ENCODE measurements at regions not wholly inside any gene's neighbourhood (a gene's known extent, or its start where the extent isn't known, plus 50 kb on each side); places are given as distances from the start of the nearest gene placed in this dataset.

DNA sequence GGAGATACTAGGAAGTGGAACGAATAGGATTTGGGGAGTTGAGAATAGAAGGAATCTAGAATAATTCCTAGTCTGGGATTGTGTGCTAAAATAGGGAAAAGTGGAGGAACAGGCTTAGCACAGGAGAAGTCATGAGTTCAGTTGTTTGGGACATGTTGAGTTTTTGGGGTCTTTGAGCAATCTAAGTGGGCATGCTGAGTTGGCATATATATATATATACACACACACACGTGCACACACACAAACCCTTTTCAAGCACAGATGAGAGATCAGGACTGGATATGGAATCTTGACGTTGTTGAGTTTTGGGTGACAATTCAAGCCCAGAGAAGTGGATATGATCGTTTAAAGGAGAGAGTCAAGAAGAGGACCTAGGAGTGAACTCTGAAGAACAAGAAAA is 168.2 kb upstream of the CHST9 start:
- no peak for TF ChIP-seq POLR2A (IDR thresholded peaks at IDR 0.05)
- TF ChIP-seq, protein P1, sequence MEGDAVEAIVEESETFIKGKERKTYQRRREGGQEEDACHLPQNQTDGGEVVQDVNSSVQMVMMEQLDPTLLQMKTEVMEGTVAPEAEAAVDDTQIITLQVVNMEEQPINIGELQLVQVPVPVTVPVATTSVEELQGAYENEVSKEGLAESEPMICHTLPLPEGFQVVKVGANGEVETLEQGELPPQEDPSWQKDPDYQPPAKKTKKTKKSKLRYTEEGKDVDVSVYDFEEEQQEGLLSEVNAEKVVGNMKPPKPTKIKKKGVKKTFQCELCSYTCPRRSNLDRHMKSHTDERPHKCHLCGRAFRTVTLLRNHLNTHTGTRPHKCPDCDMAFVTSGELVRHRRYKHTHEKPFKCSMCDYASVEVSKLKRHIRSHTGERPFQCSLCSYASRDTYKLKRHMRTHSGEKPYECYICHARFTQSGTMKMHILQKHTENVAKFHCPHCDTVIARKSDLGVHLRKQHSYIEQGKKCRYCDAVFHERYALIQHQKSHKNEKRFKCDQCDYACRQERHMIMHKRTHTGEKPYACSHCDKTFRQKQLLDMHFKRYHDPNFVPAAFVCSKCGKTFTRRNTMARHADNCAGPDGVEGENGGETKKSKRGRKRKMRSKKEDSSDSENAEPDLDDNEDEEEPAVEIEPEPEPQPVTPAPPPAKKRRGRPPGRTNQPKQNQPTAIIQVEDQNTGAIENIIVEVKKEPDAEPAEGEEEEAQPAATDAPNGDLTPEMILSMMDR (IDR thresholded peaks at IDR 0.05): no peak

Measured in uterus (tissue), 2 donors.